HL-60 (cell line): ENCODE measurements at regions not wholly inside any gene's neighbourhood (a gene's known extent, or its start where the extent isn't known, plus 50 kb on each side); places are given as distances from the start of the nearest gene placed in this dataset.

ENCODE experiments used
- DNase-seq, 2 experiments: peaks; one replicate each; pipeline ENCODE4 v3.0.0-alpha.2; 2010 to 2020; ENCODE audit warnings: low read depth in 1 of 2, low spot score in 1 of 2
- H3K27ac ChIP-seq: fragments of 250-450 bp; sonication (Bioruptor Pico); replicated peaks from 2 replicates; pipeline ENCODE4 v1.5.1; 2020; ENCODE audit warnings: mild to moderate bottlenecking, moderate library complexity
- H3K27me3 ChIP-seq: fragments of 250-450 bp; sonication (Bioruptor Pico); 2 replicates; pipeline ENCODE4 v1.5.1; 2021; ENCODE audit warnings: mild to moderate bottlenecking, moderate library complexity; ENCODE audit not compliant: insufficient read depth, poor library complexity, severe bottlenecking
- H3K4me3 ChIP-seq: replicated peaks from 2 replicates; pipeline ENCODE4 v1.5.1; 2011; ENCODE audit warnings: mild to moderate bottlenecking, control low read depth, low read length; ENCODE audit not compliant: insufficient read depth
- GABPA ChIP-seq: IDR thresholded peaks from 2 replicates; pipeline ENCODE4 v1.6.1; 2012; ENCODE audit warnings: low read depth
- POLR2AphosphoS5 ChIP-seq: IDR thresholded peaks from 2 replicates; pipeline ENCODE4 v1.6.1; 2012; ENCODE audit warnings: low read depth
- SPI1 ChIP-seq: IDR thresholded peaks from 2 replicates; pipeline ENCODE4 v1.6.1; 2012; ENCODE audit warnings: low read depth, mild to moderate bottlenecking, borderline replicate concordance
- TF ChIP-seq, protein P1 (sequence below): IDR thresholded peaks from 2 replicates; pipeline ENCODE4 v1.6.1; 2012; ENCODE audit warnings: low read depth; ENCODE audit not compliant: insufficient replicate concordance
- TF ChIP-seq, protein P2 (sequence below): IDR thresholded peaks from one replicate; pipeline ENCODE4 v1.5.1; 2011; ENCODE audit warnings: low read length, control low read depth, inconsistent platforms; ENCODE audit not compliant: insufficient read depth

DNA sequence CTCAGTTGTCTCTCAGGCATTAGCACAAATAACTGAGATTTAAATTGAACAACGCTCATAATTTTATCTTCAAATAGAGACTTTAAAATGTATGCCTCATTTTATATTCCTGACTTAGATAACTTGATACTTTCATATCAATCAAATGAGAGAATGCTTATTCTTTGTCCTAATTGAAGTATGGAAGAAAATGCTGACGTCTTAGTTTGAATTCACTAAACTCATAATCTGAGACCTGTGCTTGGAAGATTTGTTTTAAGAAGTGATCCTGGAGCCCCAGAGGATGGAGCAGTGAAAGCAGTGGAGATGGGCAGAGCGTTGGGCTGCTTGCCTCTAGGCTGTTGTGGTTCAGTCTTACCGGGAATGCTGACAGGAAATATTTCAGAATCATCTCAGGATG is 76.1 kb downstream of the ZNF518B start:
- DNase-seq = no peak
- TF ChIP-seq, protein P1, sequence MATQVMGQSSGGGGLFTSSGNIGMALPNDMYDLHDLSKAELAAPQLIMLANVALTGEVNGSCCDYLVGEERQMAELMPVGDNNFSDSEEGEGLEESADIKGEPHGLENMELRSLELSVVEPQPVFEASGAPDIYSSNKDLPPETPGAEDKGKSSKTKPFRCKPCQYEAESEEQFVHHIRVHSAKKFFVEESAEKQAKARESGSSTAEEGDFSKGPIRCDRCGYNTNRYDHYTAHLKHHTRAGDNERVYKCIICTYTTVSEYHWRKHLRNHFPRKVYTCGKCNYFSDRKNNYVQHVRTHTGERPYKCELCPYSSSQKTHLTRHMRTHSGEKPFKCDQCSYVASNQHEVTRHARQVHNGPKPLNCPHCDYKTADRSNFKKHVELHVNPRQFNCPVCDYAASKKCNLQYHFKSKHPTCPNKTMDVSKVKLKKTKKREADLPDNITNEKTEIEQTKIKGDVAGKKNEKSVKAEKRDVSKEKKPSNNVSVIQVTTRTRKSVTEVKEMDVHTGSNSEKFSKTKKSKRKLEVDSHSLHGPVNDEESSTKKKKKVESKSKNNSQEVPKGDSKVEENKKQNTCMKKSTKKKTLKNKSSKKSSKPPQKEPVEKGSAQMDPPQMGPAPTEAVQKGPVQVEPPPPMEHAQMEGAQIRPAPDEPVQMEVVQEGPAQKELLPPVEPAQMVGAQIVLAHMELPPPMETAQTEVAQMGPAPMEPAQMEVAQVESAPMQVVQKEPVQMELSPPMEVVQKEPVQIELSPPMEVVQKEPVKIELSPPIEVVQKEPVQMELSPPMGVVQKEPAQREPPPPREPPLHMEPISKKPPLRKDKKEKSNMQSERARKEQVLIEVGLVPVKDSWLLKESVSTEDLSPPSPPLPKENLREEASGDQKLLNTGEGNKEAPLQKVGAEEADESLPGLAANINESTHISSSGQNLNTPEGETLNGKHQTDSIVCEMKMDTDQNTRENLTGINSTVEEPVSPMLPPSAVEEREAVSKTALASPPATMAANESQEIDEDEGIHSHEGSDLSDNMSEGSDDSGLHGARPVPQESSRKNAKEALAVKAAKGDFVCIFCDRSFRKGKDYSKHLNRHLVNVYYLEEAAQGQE = no peak
- no peak for TF ChIP-seq SPI1
- no peak for TF ChIP-seq GABPA
- no peak for TF ChIP-seq POLR2AphosphoS5
- TF ChIP-seq, protein P2, sequence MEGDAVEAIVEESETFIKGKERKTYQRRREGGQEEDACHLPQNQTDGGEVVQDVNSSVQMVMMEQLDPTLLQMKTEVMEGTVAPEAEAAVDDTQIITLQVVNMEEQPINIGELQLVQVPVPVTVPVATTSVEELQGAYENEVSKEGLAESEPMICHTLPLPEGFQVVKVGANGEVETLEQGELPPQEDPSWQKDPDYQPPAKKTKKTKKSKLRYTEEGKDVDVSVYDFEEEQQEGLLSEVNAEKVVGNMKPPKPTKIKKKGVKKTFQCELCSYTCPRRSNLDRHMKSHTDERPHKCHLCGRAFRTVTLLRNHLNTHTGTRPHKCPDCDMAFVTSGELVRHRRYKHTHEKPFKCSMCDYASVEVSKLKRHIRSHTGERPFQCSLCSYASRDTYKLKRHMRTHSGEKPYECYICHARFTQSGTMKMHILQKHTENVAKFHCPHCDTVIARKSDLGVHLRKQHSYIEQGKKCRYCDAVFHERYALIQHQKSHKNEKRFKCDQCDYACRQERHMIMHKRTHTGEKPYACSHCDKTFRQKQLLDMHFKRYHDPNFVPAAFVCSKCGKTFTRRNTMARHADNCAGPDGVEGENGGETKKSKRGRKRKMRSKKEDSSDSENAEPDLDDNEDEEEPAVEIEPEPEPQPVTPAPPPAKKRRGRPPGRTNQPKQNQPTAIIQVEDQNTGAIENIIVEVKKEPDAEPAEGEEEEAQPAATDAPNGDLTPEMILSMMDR = no peak
- Histone ChIP-seq H3K27me3 (no peaks in the 10 kb centered on the region), H3K27ac (no peak overlapping the region), H3K4me3 (no peak overlapping the region)

DNA sequence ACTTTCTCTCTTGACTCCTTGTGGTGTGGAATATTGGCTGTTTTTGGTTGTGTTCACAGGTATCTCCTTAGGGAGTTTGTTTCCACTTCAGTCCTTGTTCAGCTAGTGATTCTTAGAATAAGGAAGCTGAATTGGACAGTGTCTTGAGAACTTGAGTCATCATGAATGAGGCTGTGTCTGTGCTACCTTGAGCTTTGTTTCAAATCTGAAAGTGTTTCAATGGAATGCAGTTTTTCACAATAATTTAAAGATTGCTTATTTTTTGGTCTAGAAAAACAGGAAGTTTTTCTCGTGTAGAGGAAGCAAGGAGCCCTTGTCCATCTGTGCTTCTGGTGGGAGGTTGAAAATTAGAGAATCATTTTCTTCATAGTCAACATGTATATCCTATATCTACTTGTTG is 76.5 kb downstream of the ZNF518B start:
- Histone ChIP-seq H3K4me3 (no peak overlapping the region), H3K27ac (no peak overlapping the region), H3K27me3 (no peaks in the 10 kb centered on the region)
- no peak for TF ChIP-seq GABPA
- TF ChIP-seq, protein P1 = no peak
- TF ChIP-seq POLR2AphosphoS5 = no peak
- TF ChIP-seq, protein P2 = no peak
- TF ChIP-seq SPI1 = no peak
- DNase-seq = no peak

DNA sequence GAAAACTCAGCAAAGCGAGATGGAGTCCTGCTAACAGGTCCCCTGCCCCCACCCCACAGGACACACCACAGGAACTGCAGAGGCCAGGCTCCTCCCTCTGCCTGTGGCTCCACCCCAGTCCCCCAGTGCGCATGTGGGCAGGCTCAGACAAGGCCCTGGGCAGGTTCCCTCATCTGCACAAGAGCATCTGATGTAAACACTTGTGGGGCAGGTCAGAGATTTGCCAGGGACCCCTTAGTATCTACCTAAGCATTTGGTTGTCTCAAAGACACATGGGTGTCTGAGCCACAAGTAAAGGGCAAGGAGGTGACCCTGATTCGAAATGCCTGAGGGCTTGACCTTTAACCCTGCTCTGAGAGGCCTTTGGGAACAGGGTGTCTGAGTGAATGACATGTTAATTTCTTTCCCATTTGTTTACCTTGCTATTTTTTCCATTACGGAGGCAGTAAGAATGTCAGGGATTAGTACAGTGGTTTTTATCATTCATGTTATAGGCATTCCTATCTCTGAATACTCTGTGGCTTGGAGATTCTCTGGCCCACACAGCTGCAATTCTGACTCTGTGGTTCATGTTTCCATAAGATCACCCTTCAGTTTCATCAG is 85.3 kb downstream of the ZNF518B start:
- Histone ChIP-seq H3K27ac (no peak overlapping the region), H3K4me3 (no peak overlapping the region)
- TF ChIP-seq SPI1 = no peak
- TF ChIP-seq, protein P1 = no peak
- TF ChIP-seq, protein P2 = no peak
- no peak for TF ChIP-seq GABPA
- TF ChIP-seq POLR2AphosphoS5 = no peak

More for the DNA sequence above, 85.3 kb downstream of the ZNF518B start:
- peaks cover 2% of the 10 kb centered on the region for H3K27me3 ChIP-seq
- no peak for DNase-seq
